Stomach (tissue), 4 donors: ENCODE measurements at regions not wholly inside any gene's neighbourhood (a gene's known extent, or its start where the extent isn't known, plus 50 kb on each side); places are given as distances from the start of the nearest gene placed in this dataset.

Experiments used
- CTCF ChIP-seq, 7 experiments: fragments of 450-650 bp in 4 of 7; fragments of 200-600 bp in 3 of 7; sonication (generic) in 3 of 7; IDR thresholded peaks; one replicate each; pipeline ENCODE4 v1.5.1; 2016 to 2019; ENCODE audit warnings: antibody characterized with exemption in 7 of 7, control low read depth in 2 of 7, mild to moderate bottlenecking in 1 of 7
- EP300 ChIP-seq: sonication (generic); formaldehyde crosslinking; IDR thresholded peaks from one replicate; pipeline ENCODE4 v1.6.1; 2017; ENCODE audit warnings: antibody characterized with exemption
- POLR2A ChIP-seq, 4 donors: fragments of 450-650 bp; IDR thresholded peaks; one replicate each; pipeline ENCODE4 v1.6.1; 2016; ENCODE audit warnings: antibody characterized with exemption in 4 of 4, control low read depth in 2 of 4, mild to moderate bottlenecking in 1 of 4, moderate library complexity in 1 of 4
- POLR2AphosphoS5 ChIP-seq, 3 donors: sonication (generic); formaldehyde crosslinking; IDR thresholded peaks; one replicate each; pipeline ENCODE4 v1.6.1; 2016; ENCODE audit warnings: antibody characterized with exemption in 3 of 3

GRCh38 chr9:17875886-17876285 is 297.0 kb downstream of the SH3GL2 start:
- no peak for TF ChIP-seq CTCF (IDR thresholded peaks at IDR 0.05)
- TF ChIP-seq EP300 = no peak
- TF ChIP-seq POLR2A (IDR thresholded peaks at IDR 0.05) = no peak
- no peak for TF ChIP-seq POLR2AphosphoS5 (IDR thresholded peaks at IDR 0.05)
